Inflammatory macrophage (primary cell): ENCODE measurements at regions not wholly inside any gene's neighbourhood (a gene's known extent, or its start where the extent isn't known, plus 50 kb on each side); places are given as distances from the start of the nearest gene placed in this dataset.

Source experiments
- DNase-seq, 2 donors: peaks; one replicate each; pipeline ENCODE4 v3.0.0-alpha.2; 2020 to 2022

DNA sequence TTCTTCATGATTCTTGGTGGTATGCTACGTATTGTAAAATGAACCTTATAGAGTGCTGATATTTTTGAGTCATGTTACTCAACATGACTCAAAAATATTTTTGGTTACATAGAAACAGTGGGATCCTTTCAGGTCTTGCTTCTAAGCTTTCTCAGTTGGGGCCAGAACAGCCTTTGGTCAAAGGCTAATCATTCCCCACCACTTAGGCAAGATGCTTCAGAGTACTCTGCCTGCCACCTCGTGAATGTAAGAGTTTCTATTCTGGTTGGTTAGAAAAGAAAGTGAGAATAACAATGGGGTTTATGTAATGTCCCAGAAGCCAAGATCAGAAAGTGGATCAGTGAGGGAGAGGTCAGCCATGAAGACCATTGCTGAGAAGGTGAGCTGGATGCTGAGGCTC lies 327.8 kb downstream of the TCERG1L start:
- no peak for DNase-seq

DNA sequence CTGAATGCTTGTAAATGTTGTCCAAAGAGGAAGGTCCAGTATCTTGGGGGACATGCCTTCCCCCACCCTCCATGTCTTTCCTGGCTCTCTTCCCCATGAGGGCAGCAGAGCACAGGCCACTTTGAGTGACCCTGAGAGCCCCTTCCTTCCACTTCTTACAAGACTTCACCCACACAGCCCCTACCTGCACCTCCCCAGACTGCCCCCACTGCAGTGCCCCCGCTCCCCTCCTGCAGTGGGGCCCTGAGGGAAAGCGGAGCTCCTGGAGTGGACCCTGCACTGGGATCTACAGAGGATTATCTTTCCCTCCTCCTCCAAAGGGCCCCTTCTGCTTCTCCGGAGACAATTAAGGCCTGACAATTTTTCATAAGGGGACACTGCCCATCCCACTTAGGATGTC lies 326.8 kb downstream of the TCERG1L start:
- DNase-seq = no peak

DNA sequence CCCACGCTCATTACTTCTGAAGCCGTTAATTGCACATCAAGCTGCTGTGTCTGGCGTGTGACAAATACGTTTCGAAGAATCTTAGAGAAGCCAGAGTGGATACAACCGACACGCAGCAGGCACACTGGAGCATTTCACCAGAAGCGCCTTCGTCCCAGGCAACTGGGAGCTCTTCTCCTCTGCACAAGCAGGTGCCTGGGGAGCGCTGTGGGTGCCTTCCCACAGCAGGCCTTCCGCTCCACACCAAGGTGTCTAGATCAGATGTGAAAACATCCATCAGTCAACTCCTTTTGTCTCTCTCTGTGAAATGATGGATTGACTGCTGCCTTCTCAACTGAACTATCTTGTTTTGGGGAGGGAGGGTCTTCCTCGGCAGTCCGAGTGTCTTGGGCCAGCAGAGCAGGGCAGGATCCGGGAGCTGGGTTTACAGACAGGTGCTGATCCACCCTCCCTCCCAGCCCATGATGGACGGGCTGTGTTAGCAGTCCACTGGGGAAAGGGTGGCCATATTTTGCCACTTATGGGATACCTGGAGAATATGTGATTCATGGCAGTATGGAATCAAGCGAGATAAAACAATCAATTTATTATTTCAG lies 326.3 kb downstream of the TCERG1L start:
- DNase-seq = no peak

DNA sequence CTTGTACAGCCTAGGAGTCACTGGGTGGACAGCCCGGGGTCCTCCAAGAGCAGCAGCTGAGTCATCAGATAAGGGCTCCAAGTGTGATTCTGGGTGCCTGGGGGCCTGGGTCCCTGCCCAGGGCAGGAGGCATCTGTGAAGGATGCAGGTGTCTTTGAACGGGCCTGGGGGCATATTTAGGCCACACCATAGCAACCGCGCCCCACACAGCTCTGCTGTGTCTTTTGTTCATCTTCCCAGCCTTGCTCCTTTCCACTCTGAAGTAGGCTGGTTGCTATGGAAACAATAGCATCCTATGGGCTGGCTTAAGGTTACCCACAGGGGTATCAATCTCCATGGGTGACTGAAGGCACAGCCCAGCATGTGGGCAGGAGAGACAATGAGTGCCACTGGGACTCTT lies 324.7 kb downstream of the TCERG1L start:
- DNase-seq = no peak

DNA sequence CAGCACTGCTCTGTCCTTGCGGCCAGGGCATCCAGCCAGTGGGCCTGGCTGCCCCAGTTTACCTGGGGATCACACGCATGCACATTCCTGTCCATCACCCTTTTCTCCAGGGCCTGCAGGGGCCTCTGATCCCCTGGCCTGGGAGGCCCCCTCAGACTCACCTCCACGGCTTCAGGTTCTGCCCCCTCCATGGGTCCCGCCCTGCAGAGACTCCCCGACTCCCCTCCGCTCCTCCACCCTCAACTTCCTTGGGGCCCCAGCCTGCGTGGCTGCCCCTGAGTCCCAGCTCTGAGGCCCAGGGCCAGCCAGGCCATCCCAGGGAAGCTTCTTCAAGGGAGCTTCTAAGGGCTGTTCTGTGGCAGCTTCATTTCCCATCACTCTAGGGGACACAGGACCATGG lies 324.1 kb downstream of the TCERG1L start:
- DNase-seq = no peak

DNA sequence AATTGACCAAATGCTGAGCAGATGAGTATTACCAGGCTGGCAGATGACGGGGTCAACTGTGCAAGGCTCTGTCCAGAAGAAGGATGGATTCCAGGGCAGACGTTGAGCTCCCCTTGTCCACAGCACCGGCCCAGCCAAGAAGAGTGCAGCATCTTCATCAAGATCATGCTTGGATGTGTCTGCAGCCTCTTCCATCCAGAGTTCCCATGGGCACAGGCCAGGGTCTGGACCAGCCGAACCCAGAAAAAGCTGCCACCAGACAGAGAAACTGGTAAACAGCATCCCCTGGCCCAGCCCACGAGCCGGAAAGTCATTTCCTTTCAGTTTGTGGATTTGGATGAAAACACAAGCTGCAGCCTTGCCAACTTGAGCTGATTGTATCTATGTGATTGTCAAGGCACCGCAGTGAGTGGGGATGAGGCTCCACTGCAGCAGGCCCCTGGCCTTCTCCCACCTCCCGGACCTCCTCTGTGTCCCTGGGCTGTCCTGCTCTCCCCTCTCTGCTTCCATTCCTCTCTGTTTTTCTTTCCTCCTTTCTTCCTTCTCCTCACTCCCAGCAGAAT lies 321.8 kb downstream of the TCERG1L start:
- DNase-seq = no peak

DNA sequence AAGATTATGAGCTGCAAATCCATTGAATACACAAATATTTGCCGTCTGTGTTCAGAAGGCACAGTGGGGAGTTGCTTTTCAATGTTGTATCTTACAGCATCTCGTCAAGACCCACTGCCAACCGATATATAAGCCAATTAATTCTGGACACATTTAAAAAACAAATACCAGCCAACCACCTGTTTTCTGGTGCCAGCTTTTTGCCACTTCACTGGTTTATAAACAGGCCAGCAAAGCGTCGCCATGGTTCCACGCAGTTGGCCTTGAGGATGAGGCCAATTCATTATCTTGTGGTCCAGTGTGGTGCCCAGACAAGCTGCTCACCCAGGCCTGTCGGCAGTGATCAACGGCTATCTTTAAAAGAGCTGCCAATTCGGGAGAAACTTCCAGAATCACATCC lies 321.0 kb downstream of the TCERG1L start:
- DNase-seq = no peak

DNA sequence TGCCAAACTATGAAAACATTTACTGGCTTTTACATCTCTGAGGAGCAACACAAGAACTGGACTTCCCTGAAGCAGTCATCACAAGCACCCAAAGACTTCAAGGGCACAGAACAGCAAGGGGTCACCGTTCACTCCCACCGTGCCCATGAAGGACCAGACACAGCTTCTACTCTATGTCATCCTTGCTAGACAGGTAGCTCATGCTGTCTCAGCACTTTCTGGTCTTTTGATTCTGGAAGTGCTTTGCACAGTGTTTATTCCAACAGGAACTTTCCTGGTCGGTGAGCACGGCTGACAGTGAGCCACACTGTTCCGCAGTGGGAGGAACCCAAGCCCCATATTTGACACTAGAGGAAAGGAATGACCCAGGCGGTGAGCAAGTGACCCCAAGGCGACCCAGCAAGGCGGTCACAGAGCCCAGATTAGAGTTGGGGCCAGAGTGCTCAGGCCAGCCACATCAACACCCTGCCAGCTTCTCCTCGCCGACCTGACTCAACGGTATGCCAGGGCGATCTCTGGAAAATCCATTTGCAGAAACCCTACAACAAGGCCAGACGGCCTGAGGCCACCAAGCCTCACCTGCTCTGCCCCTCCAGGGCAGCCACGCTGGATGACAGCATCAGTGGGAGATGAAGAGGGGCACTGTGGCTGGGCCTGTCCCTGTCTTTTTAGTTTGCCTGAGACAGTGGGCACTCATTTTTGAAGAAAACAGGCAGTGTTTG lies 318.6 kb downstream of the TCERG1L start:
- no peak for DNase-seq

DNA sequence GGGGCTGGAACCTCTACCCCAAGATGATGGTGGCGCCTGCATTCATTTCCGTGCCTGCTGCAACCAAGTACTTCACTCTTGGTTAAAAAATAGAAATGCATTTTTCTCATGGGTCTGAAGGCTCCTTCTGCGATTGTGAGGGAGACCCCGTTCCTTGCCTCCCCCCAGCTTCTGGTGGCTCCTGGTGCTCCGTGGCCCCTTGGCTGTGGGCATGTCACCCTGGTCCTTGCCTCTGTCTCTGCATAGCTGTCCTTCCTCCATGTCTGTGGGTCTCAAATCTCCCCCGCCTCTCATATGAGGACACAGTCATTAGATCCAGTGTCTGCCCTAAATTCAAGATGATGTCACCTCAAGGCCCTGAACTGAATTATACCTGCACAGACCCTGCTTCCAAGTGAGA lies 317.9 kb downstream of the TCERG1L start:
- no peak for DNase-seq

DNA sequence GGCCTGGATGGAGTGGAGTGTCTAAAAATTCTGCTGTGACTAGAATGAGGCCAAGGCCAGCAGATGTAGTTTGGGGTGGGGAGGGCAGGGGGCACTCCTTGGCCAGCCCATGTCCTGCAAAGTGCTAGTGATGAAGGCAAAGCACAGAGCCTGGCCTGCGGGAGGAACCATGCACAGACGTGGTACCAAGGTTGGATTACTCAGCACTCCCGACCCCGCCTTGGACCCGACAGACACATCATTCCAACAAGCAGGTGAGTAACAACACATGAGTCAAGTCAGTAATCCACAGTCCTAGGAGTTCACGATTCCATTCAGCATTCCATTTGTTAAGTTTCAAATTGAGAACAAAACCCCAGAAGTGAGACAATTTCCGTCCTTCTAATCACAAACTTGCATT lies 317.3 kb downstream of the TCERG1L start:
- no peak for DNase-seq

DNA sequence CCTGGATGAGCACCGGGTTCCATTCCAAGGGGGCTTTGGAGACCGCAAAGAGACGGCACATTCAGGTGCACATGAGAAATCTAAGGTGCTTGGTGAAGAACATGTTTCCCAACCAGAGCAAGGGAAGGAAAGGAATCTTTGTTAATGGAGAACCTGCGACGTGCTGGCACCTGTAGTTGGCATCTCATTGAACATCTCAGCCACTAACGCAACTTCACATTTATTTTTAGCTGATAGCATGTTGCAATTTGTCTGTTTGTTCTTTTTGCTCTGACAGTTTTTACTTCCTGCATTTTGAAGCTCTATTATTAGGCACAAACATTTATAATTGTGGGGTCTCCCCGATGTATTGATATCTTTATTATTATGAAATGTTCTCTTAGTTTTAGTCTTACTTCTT lies 316.7 kb downstream of the TCERG1L start:
- no peak for DNase-seq

DNA sequence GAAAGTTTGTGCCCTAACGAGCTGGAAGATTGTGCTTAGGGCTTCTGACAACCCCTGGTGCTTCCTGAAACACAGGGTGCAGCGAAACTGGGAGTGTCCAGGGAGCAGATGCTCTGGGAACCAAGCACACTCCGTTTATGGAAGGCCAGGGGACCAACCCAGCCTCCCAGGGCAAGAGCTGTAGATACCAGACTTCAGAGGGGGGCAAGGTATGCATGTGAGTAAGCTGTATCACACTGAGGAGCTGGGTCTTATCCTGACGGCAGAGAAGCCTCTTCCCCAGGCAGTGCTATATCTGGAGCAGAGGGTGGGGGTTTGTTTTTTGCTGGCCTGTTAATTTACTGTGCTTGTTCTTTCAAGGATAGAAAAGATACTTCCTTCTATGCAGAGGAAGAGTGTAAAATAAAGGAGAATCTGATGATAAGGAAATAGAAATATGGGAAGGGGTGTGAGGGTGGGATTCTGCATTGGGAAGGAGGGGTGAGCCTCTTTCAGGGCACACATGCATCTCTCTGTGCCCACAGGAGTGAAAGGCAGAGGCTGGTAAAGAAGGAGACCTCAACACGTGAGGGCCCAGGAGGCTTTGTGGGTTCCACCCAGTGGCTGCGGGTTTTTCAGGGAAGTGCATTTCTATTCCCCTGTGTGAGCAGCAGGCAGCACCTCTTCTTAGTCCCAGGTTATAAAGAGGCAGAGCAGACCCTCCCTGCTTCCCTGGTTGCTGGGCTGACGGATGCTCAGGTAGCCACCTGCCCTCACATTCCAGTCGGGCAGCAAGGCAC lies 314.1 kb downstream of the TCERG1L start:
- no peak for DNase-seq

DNA sequence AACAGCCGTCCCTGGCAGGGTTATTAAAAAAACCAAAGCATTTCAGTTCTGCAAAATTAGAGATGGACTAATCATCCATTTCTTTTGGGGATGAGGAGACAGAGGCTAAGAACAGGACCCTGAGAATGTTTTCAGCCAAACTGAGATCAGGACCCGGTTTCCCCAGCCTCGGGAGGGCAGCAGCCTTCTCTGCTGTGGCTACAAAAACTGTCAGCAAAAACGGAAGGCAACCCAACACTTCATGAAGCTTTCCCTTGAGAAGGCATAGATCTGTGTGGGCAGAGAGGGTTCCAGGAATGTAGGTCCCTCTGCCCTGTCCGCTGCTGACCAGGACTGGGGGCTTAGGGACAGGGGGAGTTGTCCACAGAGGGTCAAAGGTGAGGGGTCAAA lies 313.5 kb downstream of the TCERG1L start:
- DNase-seq = no peak

DNA sequence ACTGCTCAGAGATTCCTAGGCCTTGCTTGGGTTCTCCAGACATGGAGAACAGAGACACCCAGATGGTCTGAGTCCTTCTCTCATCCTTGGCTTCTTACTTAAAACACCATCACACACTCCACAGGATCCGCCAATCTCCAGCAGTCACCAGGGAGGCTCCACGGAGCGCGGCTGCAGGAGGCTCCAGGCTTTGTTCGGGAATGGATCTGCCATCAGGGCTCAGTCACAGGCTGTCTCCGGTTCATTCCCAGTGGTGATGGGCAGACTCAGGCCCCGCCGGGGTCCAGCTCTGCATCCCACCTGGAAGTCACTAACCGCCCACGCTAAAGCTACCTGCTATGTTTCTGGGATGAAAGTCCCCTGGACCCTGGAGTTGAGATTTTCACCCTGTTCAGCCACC lies 312.9 kb downstream of the TCERG1L start:
- no peak for DNase-seq

DNA sequence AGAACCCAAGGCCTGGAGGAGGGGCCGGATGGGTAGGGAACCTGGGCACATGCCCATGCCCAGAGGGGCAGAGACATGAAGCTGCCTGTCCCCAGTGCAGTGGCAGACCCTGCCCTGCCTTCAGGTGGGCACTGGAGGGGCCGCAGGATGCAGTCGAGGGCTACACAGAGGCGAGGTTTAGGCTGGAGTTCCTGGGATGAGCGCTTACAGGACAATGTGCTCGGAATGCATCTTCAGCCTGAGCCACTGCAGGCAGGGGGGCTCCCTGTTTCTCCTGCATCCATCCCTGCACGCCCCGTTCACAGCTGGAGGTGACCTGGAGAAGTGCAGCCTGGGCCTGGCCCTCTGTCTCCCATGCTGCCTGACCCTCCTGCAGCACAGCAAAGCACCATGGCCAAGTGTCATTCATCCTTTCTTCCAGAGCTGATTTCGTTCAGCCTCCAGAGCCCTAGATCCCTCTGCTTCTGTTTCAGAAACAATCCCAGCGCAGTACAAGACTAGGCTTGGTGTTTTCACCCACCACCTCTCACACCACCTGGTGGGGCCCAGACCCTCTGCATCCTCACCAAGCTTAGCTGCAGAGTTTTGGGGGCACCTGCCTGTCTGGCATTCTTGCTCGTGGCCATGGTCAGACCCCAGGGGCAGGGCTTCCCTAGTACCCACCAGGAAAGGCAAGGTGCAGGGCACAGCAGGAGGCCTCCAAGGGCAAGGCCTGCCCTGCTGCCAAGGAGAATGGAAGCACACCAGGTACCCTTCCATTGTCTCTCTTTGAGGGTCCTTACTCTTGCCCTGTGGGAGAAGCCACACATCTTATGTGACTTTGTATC lies 311.9 kb downstream of the TCERG1L start:
- no peak for DNase-seq

DNA sequence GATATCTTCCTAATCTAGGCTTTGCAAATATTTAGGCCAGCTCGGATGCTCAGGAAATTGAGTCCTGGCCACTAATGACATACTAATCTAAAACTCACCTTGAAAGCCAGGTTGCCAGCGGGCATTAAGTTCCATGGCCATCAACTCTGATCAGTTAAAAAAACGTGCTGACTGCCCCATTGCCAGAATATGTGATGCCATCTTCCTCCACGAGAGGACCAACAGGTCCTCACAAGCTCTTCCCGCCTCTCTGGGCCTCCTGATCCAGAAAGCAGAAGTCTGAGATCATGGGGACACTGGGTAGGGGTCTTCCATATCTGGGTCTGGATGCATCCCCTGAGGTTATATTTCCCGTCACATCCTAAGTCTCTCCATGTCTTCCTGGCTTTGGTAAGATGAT lies 311.3 kb downstream of the TCERG1L start:
- DNase-seq = no peak

DNA sequence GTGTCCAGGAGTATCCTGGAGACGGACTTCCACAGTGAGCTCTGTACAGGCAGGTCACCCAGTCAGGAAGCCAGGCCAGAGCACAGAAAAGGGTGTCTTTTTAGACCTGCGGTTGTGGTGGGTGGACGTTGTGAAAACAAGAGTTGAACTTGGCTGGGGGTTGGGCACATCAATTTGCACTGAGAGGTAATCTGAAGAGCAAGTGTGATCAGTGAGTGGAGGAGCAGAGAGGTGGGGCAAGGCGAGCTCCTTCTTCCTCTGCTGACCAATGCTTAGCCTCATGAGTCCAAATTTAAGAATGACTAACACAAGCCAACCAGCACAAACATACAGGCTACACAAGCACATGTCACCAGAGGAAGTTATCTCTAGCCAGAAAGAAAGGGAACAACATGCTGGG lies 310.8 kb downstream of the TCERG1L start:
- peak; percentile 53 to 65 for DNase-seq

DNA sequence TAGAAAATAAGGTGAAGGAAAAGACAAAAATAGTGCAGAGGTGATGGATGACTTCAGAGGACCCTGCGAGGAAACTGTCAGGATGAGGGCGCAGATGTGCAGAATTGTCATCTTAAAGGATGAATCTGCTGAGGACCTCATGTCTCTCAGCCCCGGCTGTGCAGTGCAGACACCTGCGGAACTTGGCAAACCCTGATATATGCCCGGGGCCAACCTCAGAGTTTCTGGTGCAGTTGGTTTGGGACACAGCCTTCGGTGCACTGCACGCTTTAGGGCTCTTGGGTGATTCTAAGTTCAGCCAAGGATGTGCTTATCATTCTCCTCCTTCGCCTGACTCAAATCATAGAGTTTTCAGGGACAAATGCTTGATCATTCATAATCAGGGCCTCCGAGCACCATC lies 310.1 kb downstream of the TCERG1L start:
- no peak for DNase-seq

DNA sequence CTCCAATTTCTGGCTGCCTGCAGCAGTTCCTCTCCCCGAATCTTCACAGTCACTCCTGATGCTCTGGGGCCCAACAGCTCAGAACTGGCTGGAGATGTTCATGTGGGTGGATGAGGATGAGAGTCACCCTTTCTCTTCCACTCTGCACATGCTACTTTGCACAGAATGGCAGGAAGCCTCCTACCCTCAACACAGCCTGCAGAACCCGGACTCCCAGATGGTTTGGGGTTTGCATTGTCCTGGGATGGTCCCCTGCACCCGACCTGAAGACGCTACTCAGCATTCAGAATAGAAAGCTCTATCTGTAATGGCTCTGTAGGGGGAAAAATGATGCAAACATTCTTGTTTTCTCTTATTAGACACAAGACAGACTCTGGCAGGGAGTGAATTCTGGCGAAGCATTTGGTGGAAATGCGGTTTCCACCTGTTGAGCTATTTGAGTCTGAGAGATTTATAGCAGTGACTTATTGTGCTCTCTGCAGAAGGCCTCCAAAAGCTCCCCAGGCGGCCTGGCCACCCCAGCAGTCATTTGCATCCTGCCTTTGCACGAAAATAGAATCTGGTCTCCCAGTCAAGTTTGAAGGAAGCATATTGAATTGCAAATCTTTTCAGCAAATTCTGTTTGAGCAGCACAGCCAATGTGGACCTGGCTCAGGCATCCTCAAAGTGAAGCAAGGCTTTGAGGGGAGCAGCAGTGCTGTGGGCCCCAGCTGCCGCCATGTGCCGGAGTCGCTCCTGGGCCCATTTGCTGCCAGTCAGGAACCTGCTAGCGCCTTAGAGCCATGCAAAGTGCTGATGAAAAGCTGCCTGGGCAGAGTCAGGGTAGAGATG lies 309.3 kb downstream of the TCERG1L start:
- DNase-seq = no peak

DNA sequence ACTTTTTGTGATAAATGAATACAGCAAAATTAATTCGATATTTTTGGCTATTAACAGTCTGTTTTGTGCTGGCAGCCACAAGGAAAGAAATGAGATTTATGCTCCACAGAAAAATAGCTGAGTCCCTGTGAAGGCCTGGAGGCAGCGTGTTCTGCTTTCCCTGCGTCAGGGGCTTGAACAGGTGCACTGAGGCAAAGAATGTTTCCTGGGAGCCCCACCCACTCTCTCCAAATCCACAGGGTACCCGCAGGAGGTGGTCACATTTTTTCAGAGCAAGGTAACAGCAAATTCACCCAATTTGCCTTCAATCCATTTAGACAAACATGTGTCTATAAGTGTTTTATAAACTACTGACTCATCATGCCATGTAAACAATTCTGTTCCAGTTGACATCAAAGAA lies 308.1 kb downstream of the TCERG1L start:
- DNase-seq = no peak

DNA sequence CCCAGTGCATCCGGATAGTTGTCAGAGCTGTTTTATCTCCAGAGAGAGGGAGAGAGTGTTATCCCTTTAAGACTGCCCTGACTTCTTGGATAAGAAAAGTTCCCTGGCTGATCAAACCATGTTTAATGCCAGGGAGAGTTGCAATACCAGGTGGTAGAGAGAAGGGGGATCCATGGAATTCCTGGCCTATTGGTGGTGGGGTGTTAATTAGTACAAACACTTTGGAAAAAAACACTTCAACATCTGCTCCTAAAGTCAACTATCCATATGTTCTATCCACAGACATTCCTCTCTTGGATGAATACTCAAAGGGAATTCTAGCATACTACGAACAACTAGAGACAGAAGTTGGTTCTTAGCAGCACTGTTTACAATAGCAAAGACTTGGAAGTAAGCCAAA lies 307.2 kb downstream of the TCERG1L start:
- DNase-seq = no peak
